H9 (cell line): ENCODE measurements at regions not wholly inside any gene's neighbourhood (a gene's known extent, or its start where the extent isn't known, plus 50 kb on each side); places are given as distances from the start of the nearest gene placed in this dataset.
"Not testable (repeated sequence)": the region's sequence is repeated elsewhere in the genome, so short reads cannot be mapped to it uniquely, and the experiment has no call there.

Experiments
- DNase-seq: peaks from one replicate; pipeline ENCODE4 v3.0.0-alpha.2; 2017
- H2AFZ ChIP-seq: one replicate; pipeline ENCODE4 v1.6.1; 2013; ENCODE audit warnings: mild to moderate bottlenecking, low read length, control low read depth, moderate library complexity
- H2AK5ac ChIP-seq: 2 replicates; pipeline ENCODE4 v1.6.1; 2013; ENCODE audit warnings: low read length, control low read depth, mixed read lengths; ENCODE audit not compliant: insufficient read length
- H2BK120ac ChIP-seq: one replicate; pipeline ENCODE4 v1.6.1; 2013; ENCODE audit warnings: low read depth, mild to moderate bottlenecking, low read length, control low read depth, inconsistent platforms; ENCODE audit not compliant: poor library complexity, severe bottlenecking
- H2BK12ac ChIP-seq: 2 replicates; pipeline ENCODE4 v1.6.1; 2013; ENCODE audit warnings: low read length, control low read depth, mixed read lengths, low read depth; ENCODE audit not compliant: insufficient read length
- H2BK15ac ChIP-seq: 2 replicates; pipeline ENCODE4 v1.6.1; 2013; ENCODE audit warnings: low read depth, low read length, control low read depth
- H2BK20ac ChIP-seq: one replicate; pipeline ENCODE4 v1.6.1; 2013; ENCODE audit warnings: low read depth, mild to moderate bottlenecking, low read length, control low read depth, inconsistent platforms; ENCODE audit not compliant: poor library complexity, severe bottlenecking
- H2BK5ac ChIP-seq: 2 replicates; pipeline ENCODE4 v1.6.1; 2013; ENCODE audit warnings: low read length, control low read depth, mixed read lengths; ENCODE audit not compliant: insufficient read length
- H3K14ac ChIP-seq: 2 replicates; pipeline ENCODE4 v1.6.1; 2013; ENCODE audit warnings: low read length, control low read depth; ENCODE audit not compliant: insufficient read depth
- H3K18ac ChIP-seq: 2 replicates; pipeline ENCODE4 v1.6.1; 2013; ENCODE audit warnings: low read depth, mild to moderate bottlenecking, mixed read lengths, low read length, control low read depth; ENCODE audit not compliant: insufficient read length
- H3K23ac ChIP-seq: 2 replicates; pipeline ENCODE4 v1.6.1; 2013; ENCODE audit warnings: low read length, control low read depth, mixed read lengths, low read depth; ENCODE audit not compliant: insufficient read length
- H3K23me2 ChIP-seq: 2 replicates; pipeline ENCODE4 v1.6.1; 2013; ENCODE audit warnings: low read depth, mild to moderate bottlenecking, mixed read lengths, low read length, control low read depth; ENCODE audit not compliant: insufficient read length, poor library complexity, severe bottlenecking
- H3K27ac ChIP-seq: 2 replicates; pipeline ENCODE4 v1.5.1; 2013; ENCODE audit warnings: low read length, control low read depth, mixed read lengths, low read depth; ENCODE audit not compliant: insufficient read length
- H3K27me3 ChIP-seq: 2 replicates; pipeline ENCODE4 v1.6.1; 2013; ENCODE audit warnings: low read length, control low read depth, inconsistent platforms; ENCODE audit not compliant: insufficient read depth
- H3K4ac ChIP-seq: 2 replicates; pipeline ENCODE4 v1.6.1; 2013; ENCODE audit warnings: low read depth, mild to moderate bottlenecking, control low read depth, inconsistent platforms, low read length, moderate library complexity
- H3K4me1 ChIP-seq: 2 replicates; pipeline ENCODE4 v1.6.1; 2013; ENCODE audit warnings: low read length, control low read depth, inconsistent platforms; ENCODE audit not compliant: insufficient read depth
- H3K4me2 ChIP-seq: 2 replicates; pipeline ENCODE4 v1.6.1; 2013; ENCODE audit warnings: low read length, control low read depth, mixed read lengths; ENCODE audit not compliant: insufficient read length, insufficient read depth
- H3K56ac ChIP-seq: 2 replicates; pipeline ENCODE4 v1.6.1; 2013; ENCODE audit warnings: low read depth, mild to moderate bottlenecking, mixed read lengths, low read length, control low read depth; ENCODE audit not compliant: insufficient read length
- H3K79me1 ChIP-seq: 2 replicates; pipeline ENCODE4 v1.6.1; 2013; ENCODE audit warnings: low read depth, mild to moderate bottlenecking, moderate library complexity, low read length, control low read depth, inconsistent platforms; ENCODE audit not compliant: insufficient read depth, poor library complexity, severe bottlenecking
- H3K79me2 ChIP-seq: 2 replicates; pipeline ENCODE4 v1.6.1; 2013; ENCODE audit warnings: low read length, control low read depth, inconsistent platforms; ENCODE audit not compliant: insufficient read depth
- H3K9ac ChIP-seq: 2 replicates; pipeline ENCODE4 v1.6.1; 2013; ENCODE audit warnings: low read length, control low read depth, mixed read lengths; ENCODE audit not compliant: insufficient read length; ENCODE audit errors: extremely low read depth
- H3K9me3 ChIP-seq: one replicate; pipeline ENCODE4 v1.6.1; 2013; ENCODE audit warnings: low read depth, low read length, inconsistent platforms; ENCODE audit not compliant: control insufficient read depth
- H3T11ph ChIP-seq: one replicate; pipeline ENCODE4 v1.6.1; 2013; ENCODE audit warnings: mild to moderate bottlenecking, low read length, control low read depth, inconsistent platforms
- H4K20me1 ChIP-seq: one replicate; pipeline ENCODE4 v1.6.1; 2013; ENCODE audit not compliant: control insufficient read depth, insufficient read length, insufficient read depth
- H4K5ac ChIP-seq: 2 replicates; pipeline ENCODE4 v1.6.1; 2013; ENCODE audit warnings: low read depth, mild to moderate bottlenecking, mixed read lengths, low read length, control low read depth; ENCODE audit not compliant: insufficient read length
- H4K8ac ChIP-seq: replicated peaks from 2 replicates; pipeline ENCODE4 v1.6.1; 2013; ENCODE audit warnings: low read length, control low read depth, mixed read lengths, low read depth; ENCODE audit not compliant: insufficient read length
- H4K91ac ChIP-seq: 2 replicates; pipeline ENCODE4 v1.6.1; 2013; ENCODE audit warnings: low read depth, mild to moderate bottlenecking, moderate library complexity, mixed read lengths, low read length, control low read depth; ENCODE audit not compliant: insufficient read length
- H3K27ac Mint-ChIP-seq, 3 experiments: 2 replicates in 2 of 3; 3 replicates in 1 of 3; pipeline ENCODE4 v1.8.0; 2020 to 2021; ENCODE audit warnings: mixed read lengths in 3 of 3, mild to moderate bottlenecking in 1 of 3, moderate library complexity in 1 of 3
- H3K27me3 Mint-ChIP-seq: 2 replicates; pipeline ENCODE4 v1.8.0; 2021; ENCODE audit warnings: low read depth, mild to moderate bottlenecking, moderate library complexity, mixed read lengths
- H3K36me3 Mint-ChIP-seq, 3 experiments: 2 replicates in 2 of 3; 3 replicates in 1 of 3; pipeline ENCODE4 v1.8.0; 2020 to 2021; ENCODE audit warnings: low read depth in 3 of 3, mixed read lengths in 3 of 3; ENCODE audit not compliant: insufficient read depth in 1 of 3
- H3K4me1 Mint-ChIP-seq, 2 experiments: 2 replicates each; pipeline ENCODE4 v1.8.0; 2020; ENCODE audit warnings: mixed read lengths in 2 of 2
- H3K4me3 Mint-ChIP-seq, 2 experiments: 2 replicates in 1 of 2; 3 replicates in 1 of 2; pipeline ENCODE4 v1.8.0; 2020 to 2021; ENCODE audit warnings: mild to moderate bottlenecking in 2 of 2, mixed read lengths in 2 of 2, moderate library complexity in 1 of 2
- H3K9me3 Mint-ChIP-seq, 2 experiments: 2 replicates in 1 of 2; 3 replicates in 1 of 2; pipeline ENCODE4 v1.8.0; 2020; ENCODE audit warnings: mild to moderate bottlenecking in 2 of 2, mixed read lengths in 2 of 2, moderate library complexity in 1 of 2
- CTCF ChIP-seq: fragments of 200-600 bp; sonication (generic); conservative IDR thresholded peaks from 3 replicates; pipeline ENCODE4 v1.8.0; 2021; ENCODE audit warnings: antibody characterized with exemption, mild to moderate bottlenecking
- WGBS: extraction: QIAGEN DNeasy Blood & Tissue Kit; methylation state at CpG from one replicate; pipeline ENCODE4 v1.1.7; 2013; ENCODE audit warnings: missing lambda C conversion rate, low lambda C conversion rate, mixed read lengths; ENCODE audit not compliant: insufficient read length; ENCODE audit errors: extremely low coverage; 5-methylcytosine and 5-hydroxymethylcytosine counted together

DNA sequence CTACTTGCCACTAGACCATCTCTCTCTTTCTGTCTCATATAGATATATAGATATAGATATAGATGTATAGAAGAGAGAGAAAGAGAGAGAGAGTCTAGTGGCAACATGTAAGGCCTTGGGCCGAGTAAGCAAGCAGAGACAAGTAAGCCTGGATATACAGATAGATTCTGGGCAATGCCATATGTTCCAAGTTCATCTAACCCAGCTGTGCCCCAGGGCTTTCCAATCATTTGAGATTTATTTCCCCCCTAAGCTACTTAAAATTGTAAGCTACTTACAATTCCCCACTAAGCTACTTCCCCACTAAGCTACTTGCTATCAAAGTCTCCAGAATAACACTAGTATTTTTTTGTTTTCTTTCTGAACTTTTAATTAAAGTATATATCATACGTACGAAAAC is 1094.1 kb downstream of the DNAJB9 start:
- DNase-seq, result no peak
- no peak overlapping the region for H2BK5ac ChIP-seq
- H4K8ac ChIP-seq, result no peak overlapping the region
- no peak overlapping the region for H3K4me3 Mint-ChIP-seq
- H3K9me3 Mint-ChIP-seq, result no peaks in the 10 kb centered on the region
- no peak overlapping the region for H4K91ac ChIP-seq
- no peaks in the 10 kb centered on the region for H3K79me2 ChIP-seq
- no peak for TF ChIP-seq CTCF
- no peak overlapping the region for H2BK15ac ChIP-seq
- H3K18ac ChIP-seq, result no peak overlapping the region
- H2BK120ac ChIP-seq, result no peak overlapping the region
- H3K4me1 Mint-ChIP-seq, result peaks cover 0 to 7% of the 10 kb centered on the region in 2 experiments; a peak in 1 of 4 replicates
- H3K27me3 Mint-ChIP-seq, result no peaks in the 10 kb centered on the region
- H3K9me3 ChIP-seq, result no peaks in the 10 kb centered on the region
- no peak overlapping the region for H2AFZ ChIP-seq
- H3K4me1 ChIP-seq, result no peaks in the 10 kb centered on the region; the same call in 1 of the 2 replicates
- no peak overlapping the region for H2AK5ac ChIP-seq
- no peaks in the 10 kb centered on the region for H4K20me1 ChIP-seq
- no peak overlapping the region for H2BK20ac ChIP-seq
- no peak overlapping the region for H3T11ph ChIP-seq
- no peak overlapping the region for H2BK12ac ChIP-seq
- no peak overlapping the region for H4K5ac ChIP-seq
- H3K27me3 ChIP-seq, result no peaks in the 10 kb centered on the region
- no peaks in the 10 kb centered on the region for H3K23me2 ChIP-seq
- no peak overlapping the region for H3K14ac ChIP-seq
- no peak overlapping the region for H3K56ac ChIP-seq
- H3K36me3 Mint-ChIP-seq, result no peaks in the 10 kb centered on the region
- no CpG with 5 or more reads among the region's 3 CpGs for WGBS
- H3K23ac ChIP-seq, result no peak overlapping the region
- H3K4me2 ChIP-seq, result no peak overlapping the region
- H3K79me1 ChIP-seq, result no peaks in the 10 kb centered on the region
- H3K27ac Mint-ChIP-seq, result no peak overlapping the region
- no peak overlapping the region for H3K9ac ChIP-seq
- H3K4ac ChIP-seq, result no peak overlapping the region
- H3K27ac ChIP-seq, result no peak overlapping the region

DNA sequence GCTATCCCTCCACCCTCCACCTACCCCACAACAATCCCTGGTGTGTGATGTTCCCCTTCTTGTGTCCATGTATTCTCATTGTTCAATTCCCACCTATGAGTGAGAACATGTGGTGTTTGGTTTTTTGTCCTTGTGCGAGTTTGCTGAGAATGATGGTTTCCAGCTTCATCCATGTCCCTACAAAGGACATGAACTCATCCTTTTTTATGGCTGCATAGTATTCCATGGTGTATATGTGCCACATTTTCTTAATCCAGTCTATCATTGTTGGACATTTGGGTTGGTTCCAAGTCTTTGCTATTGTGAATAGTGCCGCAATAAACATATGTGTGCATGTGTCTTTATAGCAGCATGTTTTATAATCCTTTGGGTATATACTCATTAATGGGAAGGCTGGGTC is 1117.6 kb downstream of the DNAJB9 start:
- H3K36me3 Mint-ChIP-seq, result peaks cover 2 to 21% (median 6%) of the 10 kb centered on the region in 3 experiments; a peak in 5 of 7 replicates
- WGBS, result no CpG with 5 or more reads among the region's 2 CpGs
- H3K4me1 ChIP-seq, result not testable (repeated sequence)

More for the DNA sequence above, 1117.6 kb downstream of the DNAJB9 start:
- H3K4me3 Mint-ChIP-seq, H3K9ac ChIP-seq, H4K8ac ChIP-seq, H3K79me2 ChIP-seq, H3K27me3 Mint-ChIP-seq, H2AK5ac ChIP-seq, H2BK15ac ChIP-seq, H3K27ac Mint-ChIP-seq, H3K23ac ChIP-seq, H2AFZ ChIP-seq, DNase-seq, H3K23me2 ChIP-seq, H3K4me2 ChIP-seq, H3K4me1 Mint-ChIP-seq, H4K5ac ChIP-seq, H3K56ac ChIP-seq, H3T11ph ChIP-seq, H3K27me3 ChIP-seq, H3K14ac ChIP-seq, H3K9me3 ChIP-seq, H3K79me1 ChIP-seq, H4K91ac ChIP-seq, H2BK12ac ChIP-seq, H2BK20ac ChIP-seq, H4K20me1 ChIP-seq, H3K18ac ChIP-seq, H3K27ac ChIP-seq, H2BK120ac ChIP-seq, H2BK5ac ChIP-seq, H3K4ac ChIP-seq: not testable (repeated sequence)
- H3K9me3 Mint-ChIP-seq, result peaks cover 15% of the 10 kb centered on the region in 2 experiments
